A549 (cell line): ENCODE measurements at regions not wholly inside any gene's neighbourhood (a gene's known extent, or its start where the extent isn't known, plus 50 kb on each side); places are given as distances from the start of the nearest gene placed in this dataset.

Experiments used
- CBX2 ChIP-seq: fragments of 200-600 bp; sonication (generic); IDR thresholded peaks from 2 replicates; pipeline ENCODE4 v1.6.1; 2016; ENCODE audit warnings: low read depth, mild to moderate bottlenecking, borderline replicate concordance
- CBX8 ChIP-seq: fragments of 200-600 bp; sonication (generic); IDR thresholded peaks from 2 replicates; pipeline ENCODE4 v1.6.1; 2016
- CHD2 ChIP-seq: fragments of 150-350 bp; IDR thresholded peaks from 2 replicates; pipeline ENCODE4 v1.6.1; 2014; ENCODE audit warnings: low read length; ENCODE audit not compliant: partially characterized antibody
- CTCF ChIP-seq: fragments of >200 bp; sonication (Bioruptor Twin); formaldehyde crosslinking; IDR thresholded peaks from 3 replicates; pipeline ENCODE4 v1.5.1; 2016
- EHMT2 ChIP-seq: fragments of 200-600 bp; sonication (generic); IDR thresholded peaks from 2 replicates; pipeline ENCODE4 v1.6.1; 2016; ENCODE audit warnings: antibody characterized with exemption, low read depth, mild to moderate bottlenecking, moderate library complexity
- ELK1 ChIP-seq: fragments of 150-350 bp; IDR thresholded peaks from 2 replicates; pipeline ENCODE4 v1.6.1; 2014; ENCODE audit warnings: low read depth, mild to moderate bottlenecking, low read length
- EP300 ChIP-seq, 2 experiments: fragments of >200 bp; sonication (Bioruptor Twin); formaldehyde crosslinking; IDR thresholded peaks; 2 replicates in 1 of 2; 3 replicates in 1 of 2; pipeline ENCODE4 v1.6.1; 2016 to 2017
- HES2 ChIP-seq: fragments of >200 bp; sonication (Bioruptor Twin); formaldehyde crosslinking; IDR thresholded peaks from 2 replicates; pipeline ENCODE4 v1.6.1; 2016
- KDM1A ChIP-seq: fragments of 200-600 bp; sonication (generic); IDR thresholded peaks from 2 replicates; pipeline ENCODE4 v1.6.1; 2016; ENCODE audit warnings: low read depth, mild to moderate bottlenecking
- MAX ChIP-seq: IDR thresholded peaks from 2 replicates; pipeline ENCODE4 v1.6.1; 2012
- PBX3 ChIP-seq: IDR thresholded peaks from 2 replicates; pipeline ENCODE4 v1.6.1; 2012
- POLR2A ChIP-seq: IDR thresholded peaks from 2 replicates; pipeline ENCODE4 v1.6.1; 2012; ENCODE audit warnings: mild to moderate bottlenecking, low read length
- RARB ChIP-seq: fragments of 250-450 bp; sonication (Bioruptor Pico); IDR thresholded peaks from 2 replicates; pipeline ENCODE4 v1.8.0; 2021; ENCODE audit warnings: mild to moderate bottlenecking, moderate library complexity
- RFX5 ChIP-seq: fragments of 450-650 bp; IDR thresholded peaks from 2 replicates; pipeline ENCODE4 v1.7.1; 2014; ENCODE audit warnings: antibody characterized with exemption, mild to moderate bottlenecking, moderate library complexity

DNA sequence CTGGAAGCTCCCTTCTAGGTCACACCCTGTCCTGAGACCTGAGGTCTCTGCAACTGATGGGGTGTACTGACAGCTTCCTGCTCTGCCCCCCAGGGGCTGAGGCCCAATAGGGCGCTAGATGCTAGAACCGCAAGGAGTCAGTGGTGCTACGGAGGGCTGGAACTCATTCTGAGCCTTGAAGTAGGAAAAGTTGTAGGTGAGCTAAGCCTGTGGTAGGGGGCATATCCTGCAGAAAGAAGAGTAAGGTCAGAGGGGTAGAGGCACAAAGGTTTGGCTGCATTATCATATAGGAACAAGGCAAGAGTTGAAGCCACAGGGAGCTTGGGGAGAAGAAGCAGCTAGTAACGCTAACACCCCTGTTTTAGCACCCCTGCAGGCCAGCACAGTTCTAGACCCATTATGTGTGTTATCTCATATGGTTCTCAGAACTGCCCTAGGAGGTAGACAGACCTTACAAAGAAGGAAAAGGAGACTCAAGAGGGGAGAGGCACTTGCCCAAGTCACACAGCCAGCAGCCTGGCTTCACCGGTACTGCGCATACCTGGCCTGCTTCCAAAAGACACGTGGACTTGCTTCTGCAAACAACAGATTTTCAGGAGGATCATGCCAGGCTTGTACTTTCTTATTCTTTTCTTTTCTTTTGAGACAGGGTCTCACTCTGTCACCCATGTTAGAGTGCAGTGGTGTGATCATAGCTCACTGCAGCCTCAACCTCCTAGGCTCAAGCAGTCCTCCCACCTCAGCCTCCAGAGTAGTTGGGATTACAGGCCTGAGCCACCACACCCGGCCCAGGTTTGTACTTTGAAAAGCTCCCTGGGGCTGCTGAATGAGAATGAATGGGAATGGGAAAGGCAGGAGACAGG, 156.1 kb downstream of the MRPL14 start:
- TF ChIP-seq CTCF (no peak), KDM1A (no peak), HES2 (no peak), ELK1 (no peak), POLR2A (no peak), CBX2 (no peak), EP300 (IDR thresholded peaks at IDR 0.05) (no peak), PBX3 (no peak), RFX5 (no peak), CHD2 (no peak), RARB (no peak), MAX (no peak), EHMT2 (no peak), CBX8 (no peak)
